Putamen (tissue), 1 donor: ENCODE measurements at regions not wholly inside any gene's neighbourhood (a gene's known extent, or its start where the extent isn't known, plus 50 kb on each side); places are given as distances from the start of the nearest gene placed in this dataset.
A peak's percentile ranks its signal among the peaks of the same experiment; 100 is the strongest.

Experiments
- DNase-seq: peaks from one replicate; pipeline ENCODE4 v3.0.0-alpha.2; 2016; ENCODE audit warnings: low spot score

- DNase-seq, result no peak
Observed at GRCh38 chr17:6325051-6325450, 109.9 kb downstream of the AIPL1 start.

GRCh38 chr17:6323626-6324356 is 111.1 kb downstream of the AIPL1 start:
- no peak for DNase-seq

DNA sequence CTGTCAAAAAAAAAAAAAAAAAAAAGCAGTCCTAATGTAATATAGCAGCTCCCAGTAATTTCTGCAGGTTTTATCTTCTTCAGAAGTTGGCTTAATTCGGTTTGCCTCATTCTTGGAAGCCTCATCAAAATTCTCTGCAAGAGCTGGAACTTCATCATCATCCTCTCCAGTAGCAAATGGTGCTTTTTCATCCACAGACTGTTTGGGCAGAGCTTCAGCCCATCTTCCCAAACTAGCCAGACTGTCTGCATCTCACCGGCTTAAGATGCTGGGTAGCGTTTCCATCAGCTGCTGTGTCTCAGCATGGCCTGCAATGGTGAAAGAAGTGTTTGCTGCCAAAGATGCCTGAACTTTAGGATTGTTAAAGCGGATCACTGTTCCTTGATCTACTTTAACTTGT is 112.6 kb downstream of the AIPL1 start:
- no peak for DNase-seq

DNA sequence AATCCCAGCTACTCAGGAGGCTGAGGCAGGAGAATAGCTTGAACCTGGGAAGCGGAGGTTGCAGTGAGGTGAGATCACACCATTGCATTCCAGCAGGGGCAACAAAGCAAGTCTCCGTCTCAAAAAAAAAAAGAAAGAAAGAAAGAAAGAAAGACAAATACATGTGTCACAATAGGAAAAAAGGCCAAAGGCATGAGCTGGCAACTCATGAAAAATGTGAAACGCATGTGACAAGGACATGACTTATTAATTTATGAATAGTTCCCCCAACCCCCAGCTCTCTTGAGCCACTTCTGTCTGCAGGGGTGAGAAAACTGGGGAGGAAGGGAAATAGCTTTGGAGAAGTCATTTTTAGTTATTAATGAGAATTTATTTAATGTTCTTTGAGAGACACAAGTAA is 120.6 kb downstream of the AIPL1 start:
- no peak for DNase-seq

- DNase-seq, result no peak
Observed at GRCh38 chr17:6313835-6314234, 121.1 kb downstream of the AIPL1 start.

DNA sequence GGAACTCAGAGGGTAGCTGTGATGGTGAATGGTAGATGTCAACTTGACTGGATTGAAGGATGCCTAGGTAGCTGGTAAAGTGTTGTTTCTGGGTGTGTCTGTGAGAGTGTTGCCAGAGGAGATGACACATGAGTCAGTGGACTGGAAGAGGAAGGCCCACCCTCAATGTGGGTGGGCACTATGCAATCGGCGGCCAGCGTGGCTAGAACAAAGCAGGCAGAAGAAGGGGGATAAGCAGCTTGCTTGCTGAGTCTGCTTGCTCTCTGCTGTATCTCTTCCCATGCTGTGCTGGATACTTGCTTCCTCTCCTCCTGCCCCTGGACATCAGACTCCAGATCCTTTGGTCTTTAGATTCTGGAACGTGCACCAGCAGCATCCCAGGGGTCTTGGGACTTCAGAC is 128.1 kb downstream of the AIPL1 start:
- DNase-seq, result no peak

- DNase-seq, result no peak
Observed at GRCh38 chr17:6305613-6306360, 129.1 kb downstream of the AIPL1 start.

DNA sequence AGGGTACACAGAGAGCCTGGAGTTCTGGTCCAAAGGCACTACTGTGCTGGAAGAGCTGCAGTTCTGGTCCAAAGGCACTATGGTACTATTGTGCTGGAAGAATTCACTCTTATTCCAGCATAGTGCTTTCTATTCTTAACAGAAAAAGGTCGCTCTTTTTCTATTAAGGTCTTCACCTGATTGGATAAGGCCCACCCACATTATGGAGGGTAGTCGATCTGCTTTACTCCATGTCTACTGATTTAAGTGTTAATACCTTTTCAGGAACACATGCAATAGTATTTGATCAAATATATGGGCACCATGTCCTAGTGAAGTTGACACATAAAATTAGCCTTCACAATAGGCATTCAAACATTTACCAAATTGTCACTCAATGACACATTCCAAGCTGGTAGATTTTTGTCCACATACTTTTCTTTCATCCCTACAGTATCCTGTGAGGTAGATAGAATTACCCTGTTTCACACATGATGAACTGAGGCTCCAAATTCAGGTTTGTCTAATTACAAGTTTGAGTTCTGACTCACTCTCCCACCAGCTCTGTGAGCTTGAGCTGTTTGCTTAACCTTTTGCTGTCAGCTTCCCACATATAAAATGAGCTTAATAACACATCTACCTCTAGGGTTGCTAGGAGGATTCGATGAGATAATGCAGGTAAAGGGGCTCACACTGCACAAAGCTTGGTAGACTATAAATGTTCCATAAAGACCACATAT is 129.9 kb downstream of the AIPL1 start:
- DNase-seq, result peak; percentile 3

GRCh38 chr17:6303664-6304063 is 131.3 kb downstream of the AIPL1 start:
- no peak for DNase-seq

GRCh38 chr17:6299275-6299674 is 135.6 kb downstream of the AIPL1 start:
- DNase-seq, result no peak

GRCh38 chr17:6297960-6298359 is 137.0 kb downstream of the AIPL1 start:
- DNase-seq, result no peak

DNA sequence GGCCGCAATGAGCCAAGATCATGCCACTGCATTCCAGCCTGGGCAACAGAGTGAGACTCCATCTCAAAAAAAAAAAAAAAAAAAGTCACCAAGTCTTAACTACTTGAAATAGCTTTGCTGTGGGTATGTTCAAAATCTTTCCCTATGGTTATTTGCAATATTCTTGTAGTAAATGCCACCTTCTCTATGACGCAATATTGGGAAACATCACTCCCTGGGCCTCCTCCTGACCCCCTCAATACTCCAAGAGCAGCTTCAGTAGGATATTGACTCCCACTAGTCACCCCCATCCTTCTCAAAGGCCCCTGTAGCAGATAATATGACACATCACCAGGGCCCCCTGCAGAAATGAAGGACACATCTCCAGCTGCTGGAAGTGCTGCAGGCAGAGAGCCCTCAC is 137.8 kb downstream of the AIPL1 start:
- DNase-seq, result no peak

- DNase-seq, result no peak
Observed at GRCh38 chr17:6290488-6291196, 144.3 kb downstream of the AIPL1 start.

- DNase-seq, result no peak
Observed at GRCh38 chr17:6286233-6286632, 148.7 kb downstream of the AIPL1 start.

GRCh38 chr17:6285486-6285885 is 149.4 kb downstream of the AIPL1 start:
- DNase-seq, result no peak

GRCh38 chr17:6279659-6280058 is 155.3 kb downstream of the AIPL1 start:
- no peak for DNase-seq

- no peak for DNase-seq
Observed at GRCh38 chr17:6278376-6278775, 156.5 kb downstream of the AIPL1 start.

DNA sequence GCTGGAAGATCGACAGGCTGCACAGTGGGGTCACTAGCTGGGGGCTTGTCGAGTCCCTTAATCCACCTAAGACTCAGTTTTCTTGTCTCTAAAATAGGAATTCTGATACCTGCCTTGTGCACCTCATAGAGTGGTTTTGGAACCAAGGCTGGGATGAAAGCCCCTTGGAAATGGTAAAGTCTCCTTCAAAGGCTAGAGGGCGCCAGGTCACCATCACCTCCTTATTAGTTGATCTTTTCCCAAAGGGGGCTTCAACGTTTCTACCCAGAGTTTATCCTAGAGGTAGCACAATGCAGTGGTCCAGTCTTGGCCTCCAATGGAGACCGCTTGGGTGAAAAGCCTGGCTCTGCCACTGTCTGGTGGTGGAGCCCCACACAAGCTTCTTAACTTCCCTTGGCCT is 158.2 kb downstream of the AIPL1 start:
- DNase-seq, result no peak

- no peak for DNase-seq
Observed at GRCh38 chr17:6274310-6274709, 160.6 kb downstream of the AIPL1 start.

- no peak for DNase-seq
Observed at GRCh38 chr17:6269478-6269877, 165.4 kb downstream of the AIPL1 start.

DNA sequence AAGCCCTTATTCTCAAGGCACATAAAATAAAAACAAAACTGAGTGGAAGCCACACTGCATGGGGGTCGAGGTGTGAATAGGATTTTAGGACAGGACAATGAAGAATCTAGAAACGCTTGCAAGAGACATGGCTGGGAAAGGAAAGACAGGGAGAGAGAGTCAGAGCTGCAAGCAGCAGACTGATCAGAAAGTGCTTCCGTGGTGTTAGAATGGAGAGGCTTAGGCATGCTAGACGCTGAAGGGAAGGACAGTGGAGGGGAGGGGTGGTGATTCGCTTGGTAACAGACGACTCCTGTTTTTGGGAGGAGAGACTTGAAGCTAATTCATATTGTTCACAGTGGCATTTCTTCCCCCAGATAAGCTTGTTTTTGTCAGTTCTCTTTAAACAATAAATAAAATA is 173.5 kb downstream of the AIPL1 start:
- DNase-seq, result no peak

GRCh38 chr17:6259899-6260298 is 175.0 kb downstream of the AIPL1 start:
- no peak for DNase-seq
